ENCODE measurements at regions not wholly inside any gene's neighbourhood (a gene's known extent, or its start where the extent isn't known, plus 50 kb on each side); places are given as distances from the start of the nearest gene placed in this dataset.

DNA sequence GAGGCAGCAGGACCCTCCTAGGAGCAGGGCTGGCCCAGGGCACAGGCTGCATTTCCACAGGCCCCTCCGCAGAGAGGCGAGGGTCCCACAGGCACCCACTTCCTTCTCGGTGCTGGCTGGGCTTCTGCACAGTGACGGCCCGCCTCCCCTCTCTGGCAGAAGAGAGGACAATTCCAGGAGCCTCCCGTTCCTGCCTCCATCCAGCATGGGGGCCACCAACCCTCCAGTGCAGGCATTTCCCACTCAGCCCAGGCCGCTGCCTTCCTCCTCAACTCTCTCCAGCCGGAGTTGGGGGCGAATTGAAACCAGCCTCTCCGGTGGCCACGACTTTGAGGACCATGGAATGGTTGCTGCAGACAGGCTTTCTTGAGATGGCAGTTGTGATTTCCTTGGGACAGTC, 125.0 kb upstream of the PPP2R2D start (continued):
- TF ChIP-seq, protein P1, sequence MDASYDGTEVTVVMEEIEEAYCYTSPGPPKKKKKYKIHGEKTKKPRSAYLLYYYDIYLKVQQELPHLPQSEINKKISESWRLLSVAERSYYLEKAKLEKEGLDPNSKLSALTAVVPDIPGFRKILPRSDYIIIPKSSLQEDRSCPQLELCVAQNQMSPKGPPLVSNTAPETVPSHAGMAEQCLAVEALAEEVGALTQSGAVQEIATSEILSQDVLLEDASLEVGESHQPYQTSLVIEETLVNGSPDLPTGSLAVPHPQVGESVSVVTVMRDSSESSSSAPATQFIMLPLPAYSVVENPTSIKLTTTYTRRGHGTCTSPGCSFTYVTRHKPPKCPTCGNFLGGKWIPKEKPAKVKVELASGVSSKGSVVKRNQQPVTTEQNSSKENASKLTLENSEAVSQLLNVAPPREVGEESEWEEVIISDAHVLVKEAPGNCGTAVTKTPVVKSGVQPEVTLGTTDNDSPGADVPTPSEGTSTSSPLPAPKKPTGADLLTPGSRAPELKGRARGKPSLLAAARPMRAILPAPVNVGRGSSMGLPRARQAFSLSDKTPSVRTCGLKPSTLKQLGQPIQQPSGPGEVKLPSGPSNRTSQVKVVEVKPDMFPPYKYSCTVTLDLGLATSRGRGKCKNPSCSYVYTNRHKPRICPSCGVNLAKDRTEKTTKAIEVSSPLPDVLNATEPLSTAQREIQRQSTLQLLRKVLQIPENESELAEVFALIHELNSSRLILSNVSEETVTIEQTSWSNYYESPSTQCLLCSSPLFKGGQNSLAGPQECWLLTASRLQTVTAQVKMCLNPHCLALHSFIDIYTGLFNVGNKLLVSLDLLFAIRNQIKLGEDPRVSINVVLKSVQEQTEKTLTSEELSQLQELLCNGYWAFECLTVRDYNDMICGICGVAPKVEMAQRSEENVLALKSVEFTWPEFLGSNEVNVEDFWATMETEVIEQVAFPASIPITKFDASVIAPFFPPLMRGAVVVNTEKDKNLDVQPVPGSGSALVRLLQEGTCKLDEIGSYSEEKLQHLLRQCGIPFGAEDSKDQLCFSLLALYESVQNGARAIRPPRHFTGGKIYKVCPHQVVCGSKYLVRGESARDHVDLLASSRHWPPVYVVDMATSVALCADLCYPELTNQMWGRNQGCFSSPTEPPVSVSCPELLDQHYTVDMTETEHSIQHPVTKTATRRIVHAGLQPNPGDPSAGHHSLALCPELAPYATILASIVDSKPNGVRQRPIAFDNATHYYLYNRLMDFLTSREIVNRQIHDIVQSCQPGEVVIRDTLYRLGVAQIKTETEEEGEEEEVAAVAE (CRISPR knock-in tag; IDR thresholded peaks at IDR 0.05; ENCODE audit: borderline replicate concordance) = no peak
- TF ChIP-seq ARNTL (CRISPR knock-in tag; IDR thresholded peaks at IDR 0.05) = no peak
- TF ChIP-seq ARNT (IDR thresholded peaks at IDR 0.05) = no peak
- no peak for TF ChIP-seq SMYD3 (CRISPR knock-in tag; IDR thresholded peaks at IDR 0.05)
- no peak for TF ChIP-seq KDM3A (CRISPR knock-in tag; IDR thresholded peaks at IDR 0.05; ENCODE audit: low read depth)
- TF ChIP-seq, protein P2, sequence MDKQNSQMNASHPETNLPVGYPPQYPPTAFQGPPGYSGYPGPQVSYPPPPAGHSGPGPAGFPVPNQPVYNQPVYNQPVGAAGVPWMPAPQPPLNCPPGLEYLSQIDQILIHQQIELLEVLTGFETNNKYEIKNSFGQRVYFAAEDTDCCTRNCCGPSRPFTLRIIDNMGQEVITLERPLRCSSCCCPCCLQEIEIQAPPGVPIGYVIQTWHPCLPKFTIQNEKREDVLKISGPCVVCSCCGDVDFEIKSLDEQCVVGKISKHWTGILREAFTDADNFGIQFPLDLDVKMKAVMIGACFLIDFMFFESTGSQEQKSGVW (CRISPR knock-in tag; IDR thresholded peaks at IDR 0.05; ENCODE audit: borderline replicate concordance) = no peak
- TF ChIP-seq ZNF430 (CRISPR knock-in tag; IDR thresholded peaks at IDR 0.05) = no peak
- TF ChIP-seq SRSF1 (optimal IDR thresholded peaks at IDR 0.05; ENCODE audit: low read depth, low read length) = no peak

DNA sequence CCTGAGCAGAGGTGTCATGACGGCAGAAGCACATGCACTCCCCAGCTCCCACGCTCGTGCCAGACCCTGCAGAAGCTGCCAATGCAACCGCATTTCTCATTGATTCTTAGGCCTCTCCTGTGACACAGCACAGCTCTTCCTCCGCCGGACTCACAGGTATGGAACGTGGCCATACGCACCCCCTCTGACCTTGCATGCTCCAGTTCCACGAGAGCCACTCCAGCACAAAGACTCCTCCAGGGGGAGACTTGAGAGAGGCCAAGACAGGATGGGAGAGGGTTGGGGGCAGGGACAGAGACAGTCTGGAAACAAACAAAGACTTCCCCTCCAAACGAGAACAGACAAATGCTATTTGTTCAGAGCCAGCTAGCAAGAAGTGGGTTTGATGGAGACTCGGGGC, 124.3 kb upstream of the PPP2R2D start:
- no TSS peak for BruUV-seq (replicated peaks)
- Histone ChIP-seq H3K79me2 (ENCODE audit: insufficient read depth, low read length) (no peaks in the 10 kb centered on the region), H3K9ac (ENCODE audit: insufficient read depth, low read depth, low read length) (no peak overlapping the region), H3K4me2 (ENCODE audit: low read depth, low read length) (no peak overlapping the region), H2AFZ (ENCODE audit: low read length) (no peak overlapping the region), H3K4me1 (ENCODE audit: insufficient read depth, low read length) (no peaks in the 10 kb centered on the region), H3K36me3 (replicated peaks in 1 of 2; ENCODE audit: control insufficient read depth in 1 of 2, insufficient read depth in 2 of 2, low read length in 2 of 2) (no peaks in the 10 kb centered on the region), H4K20me1 (ENCODE audit: insufficient read depth, low read length) (no peaks in the 10 kb centered on the region), H3K9me3 (ENCODE audit: low read length) (peaks cover 33% of the 10 kb centered on the region), H3K27ac (ENCODE audit: extremely low read length, insufficient read depth, low read length) (no peak overlapping the region), H3K27me3 (ENCODE audit: control insufficient read depth in 1 of 2, insufficient read depth in 2 of 2, low read length in 2 of 2) (peaks cover 2 to 28% of the 10 kb centered on the region in 2 experiments; a peak in 4 of 5 replicates), H3K4me3 (replicated peaks in 1 of 3; ENCODE audit: insufficient read depth in 1 of 3, low read depth in 2 of 3, low read length in 3 of 3) (no peak overlapping the region)
- 16% methylated on average over 6 of the region's 11 CpGs for WGBS (ENCODE audit: low lambda C conversion rate)
- CTCF ChIA-PET (ENCODE audit: low intra/inter-chr PET ratio, low total read pairs) = no interaction called here
- intact Hi-C loops (cut with micrococcal nuclease; ENCODE audit: unreplicated experiment) (no loop called here), in situ Hi-C loops (cut with HindIII; ENCODE audit: extremely low pct_ligation_motif_present, low pct_unique_long_range_greater_than_20kb) (no loop called here)
- ATAC-seq = no peak
- FAIRE-seq = no peak
- no peak for DNase-seq (ENCODE audit: low spot score)
- POLR2A ChIA-PET = no interaction called here
- TF ChIP-seq ZSCAN25 (CRISPR knock-in tag; IDR thresholded peaks at IDR 0.05) (no peak), TSC22D2 (CRISPR knock-in tag; IDR thresholded peaks at IDR 0.05; ENCODE audit: borderline replicate concordance) (no peak), DNMT1 (CRISPR knock-in tag; IDR thresholded peaks at IDR 0.05) (no peak), SRSF4 (IDR thresholded peaks at IDR 0.05; ENCODE audit: low read depth, low read length, poor library complexity, severe bottlenecking) (no peak), CCDC6 (CRISPR knock-in tag; IDR thresholded peaks at IDR 0.05) (no peak), ZNF629 (CRISPR knock-in tag; conservative IDR thresholded peaks at IDR 0.05) (no peak)
- TF ChIP-seq, protein P3, sequence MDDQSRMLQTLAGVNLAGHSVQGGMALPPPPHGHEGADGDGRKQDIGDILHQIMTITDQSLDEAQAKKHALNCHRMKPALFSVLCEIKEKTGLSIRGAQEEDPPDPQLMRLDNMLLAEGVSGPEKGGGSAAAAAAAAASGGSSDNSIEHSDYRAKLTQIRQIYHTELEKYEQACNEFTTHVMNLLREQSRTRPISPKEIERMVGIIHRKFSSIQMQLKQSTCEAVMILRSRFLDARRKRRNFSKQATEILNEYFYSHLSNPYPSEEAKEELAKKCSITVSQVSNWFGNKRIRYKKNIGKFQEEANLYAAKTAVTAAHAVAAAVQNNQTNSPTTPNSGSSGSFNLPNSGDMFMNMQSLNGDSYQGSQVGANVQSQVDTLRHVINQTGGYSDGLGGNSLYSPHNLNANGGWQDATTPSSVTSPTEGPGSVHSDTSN (CRISPR knock-in tag; IDR thresholded peaks at IDR 0.05; ENCODE audit: borderline replicate concordance) = no peak
